GM12878 (cell line): ENCODE measurements at regions not wholly inside any gene's neighbourhood (a gene's known extent, or its start where the extent isn't known, plus 50 kb on each side); places are given as distances from the start of the nearest gene placed in this dataset.

ENCODE experiments used
- ATAC-seq: fragments of 200-7000 bp; cut with Tn5 transposase; 3 replicates; pipeline ENCODE4 v1.9.1; 2020; ENCODE audit warnings: mild to moderate bottlenecking, moderate library complexity
- BruUV-seq: library from RNA; stranded (reverse); fragments of 400-500 nt; replicated peaks from 2 replicates; lab custom pipeline; 2021; lab: Mats Ljungman, UMichigan
- CTCF ChIA-PET: fragments of 300-600 bp; sonication (Branson Sonifier 250); formaldehyde crosslinking; extraction: SDS; loops from one replicate; lab custom pipeline; 2021; ENCODE audit warnings: inconsistent platforms; lab: Yijun Ruan, JAX
- POLR2A ChIA-PET: fragments of 350-600 bp; formaldehyde crosslinking; extraction: SDS; loops from one replicate; lab custom pipeline; 2021; ENCODE audit warnings: inconsistent platforms; lab: Charles Lee
- RAD21 ChIA-PET: fragments of 300-600 bp; sonication (Branson Sonifier 250); formaldehyde crosslinking; loops from one replicate; lab custom pipeline; 2023; ENCODE audit warnings: antibody characterized with exemption; ENCODE audit not compliant: unreplicated experiment; lab: Charles Lee
- SMC1A ChIA-PET: fragments of 300-600 bp; sonication (Branson Sonifier 250); formaldehyde crosslinking; loops from one replicate; lab custom pipeline; 2023; ENCODE audit not compliant: unreplicated experiment, uncharacterized antibody; lab: Charles Lee
- DNase-seq: peaks from one replicate; pipeline ENCODE4 v3.0.0-alpha.2; 2011; ENCODE audit warnings: low read depth, low spot score
- FAIRE-seq: peaks from 3 replicates; lab custom pipeline; 2011; peaks lifted over from hg19 to GRCh38; lab: Jason Lieb, UNC
- H2AFZ ChIP-seq: 2 replicates; pipeline ENCODE4 v1.6.0; 2011; ENCODE audit warnings: low read depth, low read length, control low read depth; ENCODE audit not compliant: control insufficient read depth
- H3K27ac ChIP-seq: 2 replicates; pipeline ENCODE4 v1.5.1; 2011; ENCODE audit warnings: control low read depth; ENCODE audit not compliant: control insufficient read depth, insufficient read depth
- H3K27me3 ChIP-seq, 2 experiments: replicated peaks in 1 of 2; 2 replicates each; pipeline versions ENCODE4 v1.6.0 to v1.6.1; 2011; ENCODE audit warnings: low read length in 1 of 2; ENCODE audit not compliant: control insufficient read depth in 2 of 2, insufficient read depth in 2 of 2
- H3K36me3 ChIP-seq, 2 experiments: 2 replicates each; pipeline ENCODE4 v1.5.1; 2011; ENCODE audit warnings: low read length in 1 of 2; ENCODE audit not compliant: control insufficient read depth in 2 of 2, insufficient read depth in 2 of 2
- H3K4me1 ChIP-seq: 2 replicates; pipeline ENCODE4 v1.6.1; 2011; ENCODE audit warnings: mild to moderate bottlenecking, low read length, moderate library complexity, mixed read lengths; ENCODE audit not compliant: control insufficient read depth, insufficient read depth
- H3K4me2 ChIP-seq: 2 replicates; pipeline ENCODE4 v1.6.0; 2011; ENCODE audit warnings: control low read depth; ENCODE audit not compliant: control insufficient read depth, insufficient read depth
- H3K4me3 ChIP-seq: fragments of 200-600 bp; sonication (generic); 2 replicates; pipeline ENCODE4 v1.5.1; 2016
- H3K79me2 ChIP-seq: 2 replicates; pipeline ENCODE4 v1.6.0; 2011; ENCODE audit warnings: low read length; ENCODE audit not compliant: control insufficient read depth, insufficient read depth
- H3K9ac ChIP-seq: 2 replicates; pipeline ENCODE4 v1.8.0; 2011; ENCODE audit warnings: low read length, control low read depth, mixed read lengths; ENCODE audit not compliant: control insufficient read depth, insufficient read depth
- H3K9me3 ChIP-seq: replicated peaks from 3 replicates; pipeline ENCODE4 v1.5.1; 2011; ENCODE audit warnings: mild to moderate bottlenecking, low read length; ENCODE audit not compliant: control insufficient read depth, insufficient read depth
- H4K20me1 ChIP-seq: 2 replicates; pipeline ENCODE4 v1.6.0; 2011; ENCODE audit not compliant: control insufficient read depth, insufficient read depth
- BCL11A ChIP-seq: IDR thresholded peaks from 2 replicates; pipeline ENCODE4 v1.6.1; 2011; ENCODE audit warnings: low read depth, low read length
- CEBPZ ChIP-seq: fragments of 150-350 bp; IDR thresholded peaks from 2 replicates; pipeline ENCODE4 v1.6.1; 2016; ENCODE audit warnings: low read depth, low read length
- CHD4 ChIP-seq: fragments of 200-600 bp; sonication (generic); IDR thresholded peaks from 2 replicates; pipeline ENCODE4 v1.6.1; 2016; ENCODE audit warnings: mild to moderate bottlenecking
- DPF2 ChIP-seq: fragments of 450-650 bp; IDR thresholded peaks from 2 replicates; pipeline ENCODE4 v1.6.1; 2017; ENCODE audit warnings: mild to moderate bottlenecking
- FOXK2 ChIP-seq: fragments of 450-650 bp; IDR thresholded peaks from 2 replicates; pipeline ENCODE4 v1.6.1; 2017; ENCODE audit warnings: mild to moderate bottlenecking, moderate library complexity
- IRF4 ChIP-seq: IDR thresholded peaks from 2 replicates; pipeline ENCODE4 v1.6.1; 2011; ENCODE audit warnings: low read depth, low read length
- NFIC ChIP-seq: IDR thresholded peaks from 2 replicates; pipeline ENCODE4 v1.6.1; 2012; ENCODE audit warnings: low read depth, mild to moderate bottlenecking, inconsistent platforms, low read length, moderate library complexity
- NFYA ChIP-seq: IDR thresholded peaks from 2 replicates; pipeline ENCODE4 v1.6.1; 2011; ENCODE audit warnings: low read depth, mild to moderate bottlenecking, low read length, improper control_type of control experiment, borderline replicate concordance
- PAX5 ChIP-seq: IDR thresholded peaks from 2 replicates; pipeline ENCODE4 v1.6.1; 2011; ENCODE audit warnings: low read depth, low read length, borderline replicate concordance
- RBBP5 ChIP-seq: fragments of 200-600 bp; sonication (generic); conservative IDR thresholded peaks from 2 replicates; pipeline ENCODE4 v1.6.1; 2016
- RCOR1 ChIP-seq: conservative IDR thresholded peaks from 2 replicates; pipeline ENCODE4 v1.6.1; 2012; ENCODE audit warnings: low read depth, low read length, improper control_type of control experiment
- SIN3A ChIP-seq: IDR thresholded peaks from 2 replicates; pipeline ENCODE4 v1.6.1; 2012; ENCODE audit warnings: low read depth, low read length, improper control_type of control experiment
- SREBF1 ChIP-seq: IDR thresholded peaks from 2 replicates; pipeline ENCODE4 v1.6.1; 2012; ENCODE audit warnings: mild to moderate bottlenecking, low read length
- SUPT20H ChIP-seq: IDR thresholded peaks from 2 replicates; pipeline ENCODE4 v1.6.1; 2011; ENCODE audit warnings: low read depth, mild to moderate bottlenecking, low read length, moderate library complexity, borderline replicate concordance; ENCODE audit not compliant: control insufficient read depth
- TBL1XR1 ChIP-seq: IDR thresholded peaks from 2 replicates; pipeline ENCODE4 v1.6.1; 2012; ENCODE audit warnings: low read depth, low read length, improper control_type of control experiment
- USF1 ChIP-seq: IDR thresholded peaks from 2 replicates; pipeline ENCODE4 v1.6.1; 2011; ENCODE audit warnings: borderline replicate concordance, low read depth, mild to moderate bottlenecking, moderate library complexity, mixed read lengths, low read length; ENCODE audit not compliant: insufficient read depth; ENCODE audit errors: extremely low read length
- WGBS: methylation state at CpG from one replicate; pipeline ENCODE4 v1.1.6; 2016; ENCODE audit warnings: low lambda C conversion rate; ENCODE audit not compliant: insufficient replicate concordance, insufficient coverage; ENCODE audit errors: missing lambda C conversion rate; 5-methylcytosine and 5-hydroxymethylcytosine counted together
- in situ Hi-C: fragments of 300-500 bp; cut with MboI; formaldehyde crosslinking; loops from 9 replicates; pipeline ENCODE4 v1.14.3; 2018; ENCODE audit warnings: mixed read lengths
- intact Hi-C: fragments of 100-400 bp; cut with micrococcal nuclease; formaldehyde crosslinking; loops from one replicate; pipeline ENCODE4 v1.14.2; 2022; ENCODE audit not compliant: unreplicated experiment
- TF ChIP-seq, protein P1 (sequence below): IDR thresholded peaks from 2 replicates; pipeline ENCODE4 v1.6.1; 2012; ENCODE audit warnings: improper control_type of control experiment, low read depth, low read length; ENCODE audit not compliant: insufficient replicate concordance

GRCh38 chr9:7591501-7591900 lies 208.1 kb downstream of the DMAC1 start:
- Histone ChIP-seq H3K36me3 (no peaks in the 10 kb centered on the region), H3K4me1 (no peaks in the 10 kb centered on the region), H4K20me1 (no peaks in the 10 kb centered on the region), H3K9me3 (no peaks in the 10 kb centered on the region), H3K4me2 (no peak overlapping the region), H2AFZ (no peak overlapping the region), H3K27me3 (no peaks in the 10 kb centered on the region), H3K79me2 (no peaks in the 10 kb centered on the region), H3K4me3 (no peak overlapping the region), H3K9ac (no peak overlapping the region), H3K27ac (no peak overlapping the region)
- ChIA-PET POLR2A (no interaction called here), RAD21 (no interaction called here), SMC1A (no interaction called here), CTCF (no interaction called here)
- 16% methylated on average over 2 of the region's 2 CpGs for WGBS
- no peak for FAIRE-seq
- no peak for DNase-seq
- no TSS peak for BruUV-seq
- ATAC-seq, result no peak
- in situ Hi-C loops, result loop anchor here (25.0 kb wide), 1 partner anchor 246 kb away; no protein-coding TSS in a partner anchor
- intact Hi-C loops, result no loop called here
- no peak for TF ChIP-seq SREBF1
- no peak for TF ChIP-seq CEBPZ
- TF ChIP-seq SIN3A, result no peak
- no peak for TF ChIP-seq NFYA
- no peak for TF ChIP-seq CHD4
- TF ChIP-seq USF1, result no peak
- no peak for TF ChIP-seq RBBP5
- TF ChIP-seq IRF4, result no peak
- no peak for TF ChIP-seq RCOR1
- TF ChIP-seq SUPT20H, result no peak
- TF ChIP-seq, protein P1, sequence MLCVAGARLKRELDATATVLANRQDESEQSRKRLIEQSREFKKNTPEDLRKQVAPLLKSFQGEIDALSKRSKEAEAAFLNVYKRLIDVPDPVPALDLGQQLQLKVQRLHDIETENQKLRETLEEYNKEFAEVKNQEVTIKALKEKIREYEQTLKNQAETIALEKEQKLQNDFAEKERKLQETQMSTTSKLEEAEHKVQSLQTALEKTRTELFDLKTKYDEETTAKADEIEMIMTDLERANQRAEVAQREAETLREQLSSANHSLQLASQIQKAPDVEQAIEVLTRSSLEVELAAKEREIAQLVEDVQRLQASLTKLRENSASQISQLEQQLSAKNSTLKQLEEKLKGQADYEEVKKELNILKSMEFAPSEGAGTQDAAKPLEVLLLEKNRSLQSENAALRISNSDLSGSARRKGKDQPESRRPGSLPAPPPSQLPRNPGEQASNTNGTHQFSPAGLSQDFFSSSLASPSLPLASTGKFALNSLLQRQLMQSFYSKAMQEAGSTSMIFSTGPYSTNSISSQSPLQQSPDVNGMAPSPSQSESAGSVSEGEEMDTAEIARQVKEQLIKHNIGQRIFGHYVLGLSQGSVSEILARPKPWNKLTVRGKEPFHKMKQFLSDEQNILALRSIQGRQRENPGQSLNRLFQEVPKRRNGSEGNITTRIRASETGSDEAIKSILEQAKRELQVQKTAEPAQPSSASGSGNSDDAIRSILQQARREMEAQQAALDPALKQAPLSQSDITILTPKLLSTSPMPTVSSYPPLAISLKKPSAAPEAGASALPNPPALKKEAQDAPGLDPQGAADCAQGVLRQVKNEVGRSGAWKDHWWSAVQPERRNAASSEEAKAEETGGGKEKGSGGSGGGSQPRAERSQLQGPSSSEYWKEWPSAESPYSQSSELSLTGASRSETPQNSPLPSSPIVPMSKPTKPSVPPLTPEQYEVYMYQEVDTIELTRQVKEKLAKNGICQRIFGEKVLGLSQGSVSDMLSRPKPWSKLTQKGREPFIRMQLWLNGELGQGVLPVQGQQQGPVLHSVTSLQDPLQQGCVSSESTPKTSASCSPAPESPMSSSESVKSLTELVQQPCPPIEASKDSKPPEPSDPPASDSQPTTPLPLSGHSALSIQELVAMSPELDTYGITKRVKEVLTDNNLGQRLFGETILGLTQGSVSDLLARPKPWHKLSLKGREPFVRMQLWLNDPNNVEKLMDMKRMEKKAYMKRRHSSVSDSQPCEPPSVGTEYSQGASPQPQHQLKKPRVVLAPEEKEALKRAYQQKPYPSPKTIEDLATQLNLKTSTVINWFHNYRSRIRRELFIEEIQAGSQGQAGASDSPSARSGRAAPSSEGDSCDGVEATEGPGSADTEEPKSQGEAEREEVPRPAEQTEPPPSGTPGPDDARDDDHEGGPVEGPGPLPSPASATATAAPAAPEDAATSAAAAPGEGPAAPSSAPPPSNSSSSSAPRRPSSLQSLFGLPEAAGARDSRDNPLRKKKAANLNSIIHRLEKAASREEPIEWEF, result no peak
- no peak for TF ChIP-seq NFIC
- TF ChIP-seq FOXK2, result no peak
- no peak for TF ChIP-seq DPF2
- TF ChIP-seq BCL11A, result no peak
- TF ChIP-seq TBL1XR1, result no peak
- no peak for TF ChIP-seq PAX5
